ENCODE measurements at regions not wholly inside any gene's neighbourhood (a gene's known extent, or its start where the extent isn't known, plus 50 kb on each side); places are given as distances from the start of the nearest gene placed in this dataset.

DNA sequence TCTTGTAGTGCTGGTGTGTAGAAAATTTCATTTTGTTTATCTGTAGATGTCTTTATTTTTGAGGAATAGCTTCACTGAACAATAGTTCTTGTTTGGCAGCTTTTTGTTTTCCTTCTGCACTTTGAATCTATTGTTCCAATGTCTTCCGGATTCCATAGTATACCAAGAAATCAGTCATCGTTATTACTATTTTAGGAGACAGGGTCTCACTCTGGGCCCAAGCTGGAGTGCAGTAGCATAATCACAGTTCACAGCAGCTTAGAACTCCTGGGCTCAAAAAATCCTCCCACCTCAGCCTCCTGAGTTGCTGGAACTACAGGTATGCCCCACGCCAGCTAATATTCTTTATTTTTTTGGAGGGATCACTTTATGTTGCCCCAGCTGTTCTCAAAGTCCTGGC, 67.7 kb upstream of the RGS2 start:
- Histone ChIP-seq H3K4me1 (no peaks in the 10 kb centered on the region), H3K36me3 (no peaks in the 10 kb centered on the region), H3K27ac (no peak overlapping the region), H3K4me2 (no peak overlapping the region), H3K4me3 (no peak overlapping the region), H3K27me3 (no peaks in the 10 kb centered on the region), H3K9ac (no peak overlapping the region), H4K20me1 (no peaks in the 10 kb centered on the region), H3K9me3 (no peaks in the 10 kb centered on the region)
- no peak for TF ChIP-seq Cebpa-rat (IDR thresholded peaks at IDR 0.05)

DNA sequence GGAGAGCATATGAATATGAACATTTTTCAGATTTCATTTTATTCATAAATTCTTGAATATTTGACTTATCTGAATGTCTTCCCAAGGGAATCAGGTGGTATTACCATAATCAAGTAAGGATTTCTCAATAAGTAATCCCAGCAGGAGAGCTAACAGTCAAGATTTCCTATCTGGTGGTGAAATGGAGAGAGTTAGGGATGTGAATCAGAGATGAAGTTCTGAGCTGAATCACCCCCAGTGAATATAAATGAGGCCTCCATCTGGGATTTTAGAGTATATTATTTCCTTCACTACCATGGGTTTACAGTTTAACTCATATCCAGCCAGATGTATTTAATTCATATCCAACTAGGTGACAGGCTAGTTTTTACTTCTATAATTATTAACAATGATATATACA, 61.5 kb upstream of the RGS2 start:
- no peak overlapping the region for H3K4me3 ChIP-seq
- H4K20me1 ChIP-seq = no peaks in the 10 kb centered on the region
- H3K4me1 ChIP-seq = no peaks in the 10 kb centered on the region
- TF ChIP-seq Cebpa-rat (IDR thresholded peaks at IDR 0.05) = no peak
- no peaks in the 10 kb centered on the region for H3K27me3 ChIP-seq
- H3K36me3 ChIP-seq = no peaks in the 10 kb centered on the region
- no peak overlapping the region for H3K9ac ChIP-seq
- H3K9me3 ChIP-seq = peaks cover 14% of the 10 kb centered on the region
- H3K27ac ChIP-seq = no peak overlapping the region
- no peak overlapping the region for H3K4me2 ChIP-seq

DNA sequence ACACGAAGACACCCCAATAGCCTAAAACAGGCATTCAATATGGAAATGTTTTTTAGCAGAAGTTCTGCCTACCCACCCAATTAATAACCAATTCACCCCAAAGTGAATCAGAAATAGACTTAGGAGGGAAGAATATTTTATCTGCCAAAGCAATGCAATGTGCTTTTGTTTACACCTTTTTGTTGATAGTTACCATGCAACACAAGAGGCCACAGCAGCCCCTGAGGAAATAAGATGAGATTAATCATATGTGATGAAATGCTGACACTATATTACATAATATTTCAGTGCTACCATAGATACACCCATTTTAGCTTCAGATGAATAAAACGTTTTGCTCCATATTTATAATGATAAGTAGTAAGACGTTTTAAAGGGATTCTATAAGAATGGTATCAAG, 60.9 kb upstream of the RGS2 start:
- Histone ChIP-seq H4K20me1 (no peaks in the 10 kb centered on the region), H3K27ac (no peak overlapping the region), H3K4me3 (no peak overlapping the region), H3K4me2 (no peak overlapping the region), H3K36me3 (no peaks in the 10 kb centered on the region), H3K27me3 (no peaks in the 10 kb centered on the region), H3K9me3 (peaks cover 14% of the 10 kb centered on the region), H3K9ac (no peak overlapping the region), H3K4me1 (no peaks in the 10 kb centered on the region)
- TF ChIP-seq Cebpa-rat (IDR thresholded peaks at IDR 0.05) = no peak

DNA sequence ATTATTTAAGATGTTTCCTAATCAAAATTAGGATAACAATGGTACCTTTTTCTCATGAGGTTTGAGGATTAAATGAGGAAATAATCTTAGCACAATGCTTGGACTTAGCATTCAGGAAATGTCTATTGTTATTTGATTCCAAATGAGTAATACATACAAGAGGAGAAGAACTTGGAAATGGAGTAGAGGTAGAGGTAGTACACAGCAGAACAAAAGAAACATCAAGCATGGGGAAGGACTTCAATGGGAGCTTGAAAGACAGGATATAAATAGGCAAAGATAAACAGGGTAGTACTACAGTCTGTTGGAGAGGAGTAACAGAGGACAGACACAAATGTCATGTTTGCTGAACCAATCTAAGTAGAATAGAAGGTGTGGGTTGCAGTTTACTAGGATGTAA, 59.5 kb upstream of the RGS2 start:
- no peak for TF ChIP-seq Cebpa-rat (IDR thresholded peaks at IDR 0.05)
- Histone ChIP-seq H3K36me3 (no peaks in the 10 kb centered on the region), H3K4me2 (no peak overlapping the region), H3K9me3 (peaks cover 14% of the 10 kb centered on the region), H3K27ac (no peak overlapping the region), H3K9ac (no peak overlapping the region), H3K4me1 (no peaks in the 10 kb centered on the region), H4K20me1 (no peaks in the 10 kb centered on the region), H3K4me3 (no peak overlapping the region), H3K27me3 (no peaks in the 10 kb centered on the region)

DNA sequence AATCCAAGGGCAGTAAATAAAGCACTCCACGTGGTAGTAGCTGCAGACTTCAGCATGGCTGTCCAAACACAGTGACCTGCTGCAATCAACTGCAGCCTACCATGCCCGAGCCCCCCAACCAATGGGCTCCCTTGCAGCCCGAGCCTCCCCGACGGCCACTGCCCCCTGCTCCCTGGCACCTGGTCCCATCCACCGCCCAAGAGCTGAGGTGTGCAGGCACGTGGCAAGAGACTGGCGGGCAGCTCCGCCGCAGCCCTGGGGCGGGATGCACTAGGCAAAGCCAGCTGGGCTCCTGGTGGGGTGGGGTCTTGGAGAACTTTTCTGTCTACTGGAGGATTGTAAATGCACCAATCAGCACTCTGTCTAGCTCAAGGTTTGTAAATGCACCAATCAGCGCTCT, 57.6 kb upstream of the RGS2 start:
- no peak overlapping the region for H3K4me2 ChIP-seq
- no peaks in the 10 kb centered on the region for H4K20me1 ChIP-seq
- H3K9me3 ChIP-seq = peaks cover 14% of the 10 kb centered on the region
- H3K4me1 ChIP-seq = no peaks in the 10 kb centered on the region
- no peak for TF ChIP-seq Cebpa-rat (IDR thresholded peaks at IDR 0.05)
- no peaks in the 10 kb centered on the region for H3K36me3 ChIP-seq
- no peaks in the 10 kb centered on the region for H3K27me3 ChIP-seq
- H3K9ac ChIP-seq = no peak overlapping the region
- H3K4me3 ChIP-seq = no peak overlapping the region
- no peak overlapping the region for H3K27ac ChIP-seq

DNA sequence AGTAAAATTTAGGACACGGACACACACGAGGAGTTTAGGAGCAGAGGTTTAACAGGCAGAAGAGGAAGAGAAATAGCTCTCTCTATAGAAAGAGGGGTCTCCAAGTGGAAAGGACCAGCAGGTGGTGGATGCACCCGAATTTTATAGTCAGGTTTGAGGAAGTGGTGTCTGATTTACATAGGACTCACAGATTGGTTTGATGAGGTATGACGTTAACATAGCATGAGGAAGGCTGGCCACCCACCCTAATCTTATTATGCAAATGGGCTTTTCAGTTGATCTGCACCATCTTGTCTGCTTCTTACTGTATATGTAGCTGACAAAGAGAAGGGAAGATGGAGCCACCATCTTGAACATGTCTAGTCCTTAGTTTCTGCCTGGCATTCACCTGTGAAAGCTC, 52.5 kb upstream of the RGS2 start:
- TF ChIP-seq Cebpa-rat (IDR thresholded peaks at IDR 0.05) = no peak
- no peak overlapping the region for H3K4me3 ChIP-seq
- no peaks in the 10 kb centered on the region for H3K36me3 ChIP-seq
- H3K27me3 ChIP-seq = no peaks in the 10 kb centered on the region
- H4K20me1 ChIP-seq = no peaks in the 10 kb centered on the region
- H3K4me1 ChIP-seq = no peaks in the 10 kb centered on the region
- H3K9me3 ChIP-seq = peaks cover 9% of the 10 kb centered on the region
- no peak overlapping the region for H3K27ac ChIP-seq
- no peak overlapping the region for H3K4me2 ChIP-seq
- no peak overlapping the region for H3K9ac ChIP-seq

DNA sequence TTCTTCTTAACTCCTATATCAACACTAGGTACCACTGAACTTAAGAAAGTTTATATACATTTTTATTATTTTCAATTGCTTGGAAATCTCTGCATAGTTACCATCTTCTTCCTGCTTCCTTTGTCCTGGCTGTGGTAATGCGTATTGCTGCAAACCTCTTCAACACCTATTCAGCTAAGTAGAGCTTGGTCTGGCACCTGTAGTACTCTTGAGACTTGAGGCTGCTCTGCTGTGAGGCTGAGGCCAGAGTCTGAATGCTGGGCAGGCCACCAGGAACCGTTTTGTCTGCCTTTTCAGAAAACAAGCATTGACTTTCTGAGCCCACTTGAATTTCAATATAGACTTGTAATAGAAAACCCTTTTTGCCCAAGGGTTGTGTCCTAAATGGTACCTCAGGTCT, 52.0 kb upstream of the RGS2 start:
- Histone ChIP-seq H3K4me3 (no peak overlapping the region), H3K27ac (no peak overlapping the region), H3K4me1 (no peaks in the 10 kb centered on the region), H3K9me3 (peaks cover 4% of the 10 kb centered on the region; the same call in 1 of the 2 replicates), H3K36me3 (no peaks in the 10 kb centered on the region), H3K27me3 (no peaks in the 10 kb centered on the region), H3K9ac (no peak overlapping the region), H3K4me2 (no peak overlapping the region), H4K20me1 (no peaks in the 10 kb centered on the region)
- TF ChIP-seq Cebpa-rat (IDR thresholded peaks at IDR 0.05) = no peak

DNA sequence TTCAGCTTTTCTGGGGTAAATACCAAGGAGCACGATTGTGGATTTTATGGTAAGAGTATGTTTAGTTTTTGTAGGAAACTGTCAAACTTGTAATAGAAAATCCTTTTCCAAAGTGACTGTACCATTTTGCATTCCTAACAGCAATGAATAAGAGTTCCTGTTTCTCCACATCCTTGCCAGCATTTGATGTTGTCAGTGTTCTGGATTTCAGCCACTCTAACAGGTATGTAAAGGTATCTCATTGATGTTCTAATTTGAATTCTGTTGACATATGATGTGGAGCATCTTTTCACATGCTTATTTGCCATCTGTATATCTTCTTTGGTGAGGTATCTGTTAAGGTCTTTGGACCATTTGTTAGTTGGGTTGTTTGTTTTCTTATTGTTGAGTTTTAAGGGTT, 50.3 kb upstream of the RGS2 start:
- H3K4me3 ChIP-seq = no peak overlapping the region
- no peaks in the 10 kb centered on the region for H4K20me1 ChIP-seq
- H3K4me1 ChIP-seq = no peaks in the 10 kb centered on the region
- no peaks in the 10 kb centered on the region for H3K9me3 ChIP-seq
- no peaks in the 10 kb centered on the region for H3K27me3 ChIP-seq
- no peak overlapping the region for H3K4me2 ChIP-seq
- H3K36me3 ChIP-seq = no peaks in the 10 kb centered on the region
- no peak overlapping the region for H3K27ac ChIP-seq
- H3K9ac ChIP-seq = no peak overlapping the region
- TF ChIP-seq Cebpa-rat (IDR thresholded peaks at IDR 0.05) = no peak

Data from BLaER1 (cell line).